Peyer's patch (tissue), 4 donors: ENCODE measurements at regions not wholly inside any gene's neighbourhood (a gene's known extent, or its start where the extent isn't known, plus 50 kb on each side); places are given as distances from the start of the nearest gene placed in this dataset.

Experiments
- DNase-seq, 3 donors: peaks; one replicate each; pipeline ENCODE4 v3.0.0-alpha.2; 2017 to 2019
- H3K27ac ChIP-seq, 4 donors: fragments of 200-600 bp; sonication (generic); one replicate each; pipeline ENCODE4 v1.5.1; 2016 to 2019
- H3K27me3 ChIP-seq, 2 donors: fragments of 200-600 bp; sonication (generic); one replicate each; pipeline ENCODE4 v1.5.1; 2019
- H3K36me3 ChIP-seq, 3 donors: fragments of 200-600 bp; sonication (generic); one replicate each; pipeline ENCODE4 v1.5.1; 2016 to 2019
- H3K4me1 ChIP-seq, 4 donors: fragments of 200-600 bp; sonication (generic); one replicate each; pipeline ENCODE4 v1.5.1; 2016 to 2019
- H3K4me3 ChIP-seq, 4 donors: fragments of 200-600 bp; sonication (generic); 1 replicate in 3 of 4; 2 replicates in 1 of 4; pipeline ENCODE4 v1.5.1; 2016 to 2019; ENCODE audit warnings: mild to moderate bottlenecking in 1 of 4
- H3K9me3 ChIP-seq, 4 donors: fragments of 200-600 bp; sonication (generic); one replicate each; pipeline ENCODE4 v1.5.1; 2016 to 2019; ENCODE audit warnings: mild to moderate bottlenecking in 1 of 4
- POLR2A ChIP-seq, 2 donors: fragments of 450-650 bp; IDR thresholded peaks; one replicate each; pipeline ENCODE4 v1.5.1; 2017; ENCODE audit warnings: antibody characterized with exemption in 2 of 2, mild to moderate bottlenecking in 2 of 2, moderate library complexity in 2 of 2
- TF ChIP-seq, protein P1 (sequence below), 6 experiments: fragments of 450-650 bp in 4 of 6; fragments of 200-600 bp in 2 of 6; sonication (generic) in 1 of 6; IDR thresholded peaks; one replicate each; pipeline ENCODE4 v1.5.1; 2017 to 2019; ENCODE audit warnings: antibody characterized with exemption in 6 of 6, mild to moderate bottlenecking in 3 of 6, moderate library complexity in 1 of 6

DNA sequence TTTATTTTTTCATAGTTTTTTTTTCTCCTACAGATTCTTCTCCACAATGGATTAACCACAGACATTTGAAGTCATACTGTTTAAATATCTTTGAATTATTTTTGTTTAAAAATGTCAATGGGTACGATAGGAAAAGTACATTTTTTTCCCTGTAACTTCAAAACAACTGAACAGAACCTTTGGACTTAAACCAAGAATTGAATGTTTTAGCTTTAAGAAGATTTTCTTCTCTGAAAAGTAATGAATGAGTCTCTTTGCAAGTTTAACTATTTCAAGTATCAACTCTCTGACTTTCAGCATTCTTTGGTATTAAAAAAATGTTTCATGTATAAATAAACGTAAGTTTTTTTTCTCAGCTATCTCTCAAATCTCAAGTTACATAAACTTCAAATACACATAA is 364.3 kb downstream of the FBXO8 start:
- Histone ChIP-seq H3K4me3 (no peak overlapping the region), H3K4me1 (no peaks in the 10 kb centered on the region), H3K27ac (no peak overlapping the region), H3K36me3 (no peaks in the 10 kb centered on the region), H3K9me3 (no peaks in the 10 kb centered on the region), H3K27me3 (no peaks in the 10 kb centered on the region)
- DNase-seq = no peak
- TF ChIP-seq, protein P1, sequence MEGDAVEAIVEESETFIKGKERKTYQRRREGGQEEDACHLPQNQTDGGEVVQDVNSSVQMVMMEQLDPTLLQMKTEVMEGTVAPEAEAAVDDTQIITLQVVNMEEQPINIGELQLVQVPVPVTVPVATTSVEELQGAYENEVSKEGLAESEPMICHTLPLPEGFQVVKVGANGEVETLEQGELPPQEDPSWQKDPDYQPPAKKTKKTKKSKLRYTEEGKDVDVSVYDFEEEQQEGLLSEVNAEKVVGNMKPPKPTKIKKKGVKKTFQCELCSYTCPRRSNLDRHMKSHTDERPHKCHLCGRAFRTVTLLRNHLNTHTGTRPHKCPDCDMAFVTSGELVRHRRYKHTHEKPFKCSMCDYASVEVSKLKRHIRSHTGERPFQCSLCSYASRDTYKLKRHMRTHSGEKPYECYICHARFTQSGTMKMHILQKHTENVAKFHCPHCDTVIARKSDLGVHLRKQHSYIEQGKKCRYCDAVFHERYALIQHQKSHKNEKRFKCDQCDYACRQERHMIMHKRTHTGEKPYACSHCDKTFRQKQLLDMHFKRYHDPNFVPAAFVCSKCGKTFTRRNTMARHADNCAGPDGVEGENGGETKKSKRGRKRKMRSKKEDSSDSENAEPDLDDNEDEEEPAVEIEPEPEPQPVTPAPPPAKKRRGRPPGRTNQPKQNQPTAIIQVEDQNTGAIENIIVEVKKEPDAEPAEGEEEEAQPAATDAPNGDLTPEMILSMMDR (IDR thresholded peaks at IDR 0.05) = no peak
- no peak for TF ChIP-seq POLR2A (IDR thresholded peaks at IDR 0.05)

DNA sequence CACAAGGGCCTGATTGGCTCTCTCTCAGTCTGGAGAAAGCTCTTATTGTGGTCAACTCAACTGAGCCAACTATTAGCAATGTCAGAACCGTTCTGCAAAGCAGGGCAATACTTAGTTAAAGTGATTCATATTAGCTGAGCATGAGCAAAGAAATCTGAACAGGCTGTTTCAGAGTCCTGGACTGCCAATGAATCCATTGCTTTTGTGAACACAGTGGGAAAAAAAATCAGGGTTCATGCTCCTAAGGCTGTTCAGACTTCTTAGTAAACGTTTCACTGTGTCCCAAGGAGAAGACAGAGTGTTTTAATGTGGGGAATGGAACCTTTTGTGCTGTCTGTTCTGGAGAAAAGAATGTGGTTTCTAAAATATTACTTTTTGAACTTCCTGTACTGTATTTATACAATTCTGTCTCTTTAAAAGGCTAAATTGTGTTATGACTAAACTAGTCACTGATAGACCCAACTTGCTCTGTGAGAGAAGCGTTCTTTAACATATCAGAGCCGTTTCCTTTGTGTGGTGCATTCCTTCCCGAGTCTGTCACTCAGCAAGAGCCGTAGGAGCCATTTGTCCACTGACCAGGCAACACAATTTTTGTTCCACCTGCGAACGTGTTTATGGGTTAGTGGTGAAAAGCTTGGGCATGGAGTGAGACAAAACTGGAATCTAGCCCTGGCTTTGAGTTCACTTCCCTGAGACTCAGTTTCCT is 366.1 kb downstream of the FBXO8 start:
- H3K27me3 ChIP-seq = no peaks in the 10 kb centered on the region
- H3K9me3 ChIP-seq = no peaks in the 10 kb centered on the region
- peak overlapping the region in 1 of 4 donors; percentile 20 for H3K27ac ChIP-seq
- no peaks in the 10 kb centered on the region for H3K36me3 ChIP-seq
- TF ChIP-seq POLR2A (IDR thresholded peaks at IDR 0.05) = no peak
- TF ChIP-seq, protein P1 (IDR thresholded peaks at IDR 0.05) = no peak
- no peak overlapping the region for H3K4me3 ChIP-seq
- H3K4me1 ChIP-seq = no peaks in the 10 kb centered on the region
- DNase-seq = no peak

DNA sequence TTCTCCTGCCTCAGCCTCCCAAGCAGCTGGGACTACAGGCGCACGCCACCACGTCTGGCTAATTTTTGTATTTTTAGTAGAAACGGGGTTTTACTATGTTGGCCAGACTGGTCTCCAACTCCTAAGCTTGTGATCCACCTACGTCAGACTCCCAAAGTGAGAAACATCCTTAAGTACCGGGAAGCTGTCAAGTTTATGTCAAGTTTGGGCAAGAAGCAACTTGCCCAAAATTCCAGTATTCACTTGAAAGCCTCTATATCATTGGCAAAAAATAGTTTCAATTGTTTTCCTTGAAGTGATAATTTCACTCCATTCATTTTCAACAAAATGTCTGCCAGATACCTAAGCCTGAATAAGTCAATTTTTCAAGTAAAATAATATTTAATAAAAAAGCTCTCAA is 370.0 kb downstream of the FBXO8 start:
- no peak overlapping the region for H3K4me3 ChIP-seq
- H3K27ac ChIP-seq = no peak overlapping the region
- H3K27me3 ChIP-seq = no peaks in the 10 kb centered on the region
- no peaks in the 10 kb centered on the region for H3K4me1 ChIP-seq
- no peak for TF ChIP-seq POLR2A (IDR thresholded peaks at IDR 0.05)
- TF ChIP-seq, protein P1 (IDR thresholded peaks at IDR 0.05) = no peak
- no peaks in the 10 kb centered on the region for H3K9me3 ChIP-seq
- H3K36me3 ChIP-seq = no peaks in the 10 kb centered on the region
- DNase-seq = no peak

DNA sequence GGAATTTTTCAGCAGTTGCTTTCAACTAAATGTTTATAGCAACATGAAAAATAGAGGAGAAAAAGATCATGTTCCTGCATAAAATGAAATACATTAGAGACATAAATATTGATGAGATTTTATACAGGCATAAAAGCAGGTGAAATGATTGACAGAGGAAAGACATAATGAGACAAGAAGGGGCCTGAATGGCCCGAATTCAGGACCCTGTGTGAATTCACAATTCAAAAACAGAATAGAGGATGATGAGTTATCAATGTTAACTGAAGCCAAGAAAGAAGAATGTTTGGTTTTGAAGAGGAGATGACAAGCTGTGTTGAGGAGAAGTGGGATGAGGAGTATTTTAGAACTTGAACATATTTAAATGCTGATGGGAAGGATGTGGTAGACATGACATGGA is 371.1 kb downstream of the FBXO8 start:
- no peak for DNase-seq
- TF ChIP-seq POLR2A (IDR thresholded peaks at IDR 0.05) = no peak
- TF ChIP-seq, protein P1 (IDR thresholded peaks at IDR 0.05) = no peak
- Histone ChIP-seq H3K27ac (no peak overlapping the region), H3K4me3 (no peak overlapping the region), H3K27me3 (no peaks in the 10 kb centered on the region), H3K9me3 (no peaks in the 10 kb centered on the region), H3K36me3 (no peaks in the 10 kb centered on the region), H3K4me1 (no peaks in the 10 kb centered on the region)

DNA sequence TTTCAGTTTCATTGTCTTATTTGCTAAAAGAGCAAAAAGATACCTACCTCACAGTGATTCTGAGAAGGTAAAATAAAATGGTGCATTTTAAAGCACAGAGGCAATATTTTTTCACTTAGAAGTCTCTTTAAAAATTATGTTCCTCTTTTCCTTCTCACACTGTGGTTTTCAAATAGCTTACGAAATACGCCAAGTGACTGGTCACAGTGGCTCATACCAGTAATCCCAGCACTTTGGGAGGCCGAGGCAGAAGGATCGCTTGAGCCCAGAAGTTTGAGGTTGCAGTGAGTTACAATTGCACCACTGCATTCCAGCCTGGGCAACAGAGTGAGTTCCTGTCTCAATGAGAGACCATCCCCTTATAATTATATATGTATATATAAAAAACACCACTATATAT is 372.6 kb downstream of the FBXO8 start:
- no peak overlapping the region for H3K27ac ChIP-seq
- H3K4me3 ChIP-seq = no peak overlapping the region
- no peaks in the 10 kb centered on the region for H3K9me3 ChIP-seq
- H3K36me3 ChIP-seq = no peaks in the 10 kb centered on the region
- TF ChIP-seq, protein P1 (IDR thresholded peaks at IDR 0.05) = no peak
- no peak for TF ChIP-seq POLR2A (IDR thresholded peaks at IDR 0.05)
- no peaks in the 10 kb centered on the region for H3K27me3 ChIP-seq
- no peaks in the 10 kb centered on the region for H3K4me1 ChIP-seq
- no peak for DNase-seq

DNA sequence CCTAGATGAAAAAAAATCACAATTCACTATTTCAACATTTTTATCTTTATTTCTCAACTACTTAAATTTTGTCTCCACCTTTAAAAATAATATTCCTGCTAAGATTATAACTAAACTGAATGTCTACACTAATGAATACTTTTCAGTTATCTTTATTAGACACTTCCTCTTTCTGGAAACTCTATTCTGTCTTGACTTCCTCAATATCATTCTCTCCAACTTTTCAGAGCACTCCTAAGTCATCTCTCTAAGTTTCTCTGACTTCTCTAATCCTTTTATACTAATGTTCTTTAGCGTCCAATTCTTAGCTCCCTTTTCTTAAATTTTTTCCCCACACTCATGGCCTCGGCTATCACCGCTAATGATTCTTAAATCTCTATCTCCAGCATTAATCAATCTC is 374.2 kb downstream of the FBXO8 start:
- no peak for DNase-seq
- no peaks in the 10 kb centered on the region for H3K9me3 ChIP-seq

More for the DNA sequence above, 374.2 kb downstream of the FBXO8 start:
- H3K27ac ChIP-seq = no peak overlapping the region
- H3K27me3 ChIP-seq = no peaks in the 10 kb centered on the region
- H3K36me3 ChIP-seq = no peaks in the 10 kb centered on the region
- H3K4me1 ChIP-seq = no peaks in the 10 kb centered on the region
- TF ChIP-seq, protein P1 (IDR thresholded peaks at IDR 0.05) = no peak
- TF ChIP-seq POLR2A (IDR thresholded peaks at IDR 0.05) = no peak
- H3K4me3 ChIP-seq = no peak overlapping the region
